Gastroesophageal sphincter (tissue), 3 donors: ENCODE measurements at regions not wholly inside any gene's neighbourhood (a gene's known extent, or its start where the extent isn't known, plus 50 kb on each side); places are given as distances from the start of the nearest gene placed in this dataset.

Source experiments
- CTCF ChIP-seq, 4 experiments: fragments of 200-600 bp in 2 of 4; fragments of 450-650 bp in 2 of 4; sonication (generic) in 1 of 4; IDR thresholded peaks; one replicate each; pipeline ENCODE4 v1.5.1; 2017 to 2019; ENCODE audit warnings: antibody characterized with exemption in 4 of 4, mild to moderate bottlenecking in 2 of 4, moderate library complexity in 2 of 4
- POLR2A ChIP-seq, 2 donors: fragments of 450-650 bp; IDR thresholded peaks; one replicate each; pipeline ENCODE4 v1.6.1; 2017; ENCODE audit warnings: antibody characterized with exemption in 2 of 2, mild to moderate bottlenecking in 2 of 2, moderate library complexity in 1 of 2

- TF ChIP-seq POLR2A (IDR thresholded peaks at IDR 0.05) = no peak
- no peak for TF ChIP-seq CTCF (IDR thresholded peaks at IDR 0.05)
Measured at GRCh38 chr4:35604252-35604651, 640.1 kb downstream of the ARAP2 start.
